HepG2 (cell line): ENCODE measurements at regions not wholly inside any gene's neighbourhood (a gene's known extent, or its start where the extent isn't known, plus 50 kb on each side); places are given as distances from the start of the nearest gene placed in this dataset.

Source experiments
- ARID5B ChIP-seq: IDR thresholded peaks from 2 replicates; pipeline ENCODE4 v1.4.0; 2020; ENCODE audit warnings: mild to moderate bottlenecking, missing genetic modification reagents
- CC2D1A ChIP-seq: sonication (generic); formaldehyde crosslinking; IDR thresholded peaks from 2 replicates; pipeline ENCODE4 v1.8.1; 2023; ENCODE audit warnings: mild to moderate bottlenecking, missing genetic modification reagents
- CREB1 ChIP-seq, 2 experiments: fragments of 450-650 bp in 1 of 2; IDR thresholded peaks; 2 replicates each; pipeline ENCODE4 v1.6.1; 2016 to 2017; ENCODE audit warnings: control low read depth in 1 of 2, mild to moderate bottlenecking in 1 of 2, missing compliant biosample characterization in 1 of 2, missing genetic modification characterization in 1 of 2
- GABPB1 ChIP-seq: IDR thresholded peaks from 2 replicates; pipeline ENCODE4 v1.6.1; 2016; ENCODE audit warnings: mild to moderate bottlenecking, missing genetic modification reagents, moderate library complexity, missing compliant biosample characterization
- JARID2 ChIP-seq: sonication (generic); formaldehyde crosslinking; IDR thresholded peaks from 2 replicates; pipeline ENCODE4 v1.8.1; 2023; ENCODE audit warnings: missing genetic modification reagents, inconsistent platforms; ENCODE audit not compliant: insufficient replicate concordance
- MNT ChIP-seq: fragments of 450-650 bp; IDR thresholded peaks from 2 replicates; pipeline ENCODE4 v1.6.1; 2016
- POLR2AphosphoS2 ChIP-seq: IDR thresholded peaks from 2 replicates; pipeline ENCODE4 v1.6.1; 2011; ENCODE audit warnings: low read depth, low read length, improper control_type of control experiment
- YEATS4 ChIP-seq: sonication (generic); formaldehyde crosslinking; IDR thresholded peaks from 2 replicates; pipeline ENCODE4 v1.4.0; 2020; ENCODE audit warnings: missing genetic modification reagents, borderline replicate concordance
- ZBTB21 ChIP-seq: sonication (generic); formaldehyde crosslinking; IDR thresholded peaks from 2 replicates; pipeline ENCODE4 v1.4.0; 2020; ENCODE audit warnings: missing genetic modification reagents
- ZNF33B ChIP-seq: sonication (generic); formaldehyde crosslinking; IDR thresholded peaks from 2 replicates; pipeline ENCODE4 v1.5.1; 2020; ENCODE audit warnings: mild to moderate bottlenecking, missing genetic modification reagents
- ZNF430 ChIP-seq: sonication (generic); formaldehyde crosslinking; IDR thresholded peaks from 2 replicates; pipeline ENCODE4 v1.9.0; 2021; ENCODE audit warnings: mild to moderate bottlenecking, missing genetic modification reagents
- ZNF766 ChIP-seq: sonication (generic); formaldehyde crosslinking; IDR thresholded peaks from 2 replicates; pipeline ENCODE4 v1.5.0; 2020; ENCODE audit warnings: missing genetic modification reagents, borderline replicate concordance

- no peak for TF ChIP-seq ZBTB21 (CRISPR knock-in tag)
- no peak for TF ChIP-seq ZNF430 (CRISPR knock-in tag)
- TF ChIP-seq POLR2AphosphoS2 = no peak
- no peak for TF ChIP-seq JARID2
- TF ChIP-seq MNT = peak; percentile 88
- TF ChIP-seq GABPB1 (CRISPR knock-in tag) = no peak
- TF ChIP-seq CC2D1A (CRISPR knock-in tag) = no peak
- TF ChIP-seq ZNF33B (CRISPR knock-in tag) = no peak
- no peak for TF ChIP-seq ARID5B (CRISPR knock-in tag)
- TF ChIP-seq ZNF766 (CRISPR knock-in tag) = no peak
- TF ChIP-seq YEATS4 (CRISPR knock-in tag) = no peak
- peak; percentile 95 for TF ChIP-seq CREB1 (IDR thresholded peaks at IDR 0.05)
- no peak for TF ChIP-seq CREB1 (CRISPR knock-in tag; IDR thresholded peaks at IDR 0.05)
- TF ChIP-seq, all 625 proteins: peak for 3
Observed at GRCh38 chr4:10831727-10832408, 147.3 kb upstream of the CLNK start (continued).
